Naive thymus-derived CD4-positive, alpha-beta T cell (primary cell): ENCODE measurements at regions not wholly inside any gene's neighbourhood (a gene's known extent, or its start where the extent isn't known, plus 50 kb on each side); places are given as distances from the start of the nearest gene placed in this dataset.

Experiments
- ATAC-seq: fragments of 150-1000 bp; cut with Tn5 transposase; 2 replicates; pipeline ENCODE4 v1.10.0; 2021; ENCODE audit warnings: mild to moderate bottlenecking, moderate library complexity
- CTCF ChIA-PET: fragments of 350-600 bp; sonication (Branson Sonifier 250); formaldehyde crosslinking; loops from one replicate; lab custom pipeline; 2021; ENCODE audit warnings: antibody characterized with exemption; lab: Charles Lee
- POLR2A ChIA-PET: fragments of 350-600 bp; sonication (Branson Sonifier 250); formaldehyde crosslinking; loops from one replicate; lab custom pipeline; 2021; ENCODE audit warnings: antibody characterized with exemption, inconsistent platforms; lab: Charles Lee
- DNase-seq, 9 donors: peaks; one replicate each; pipeline versions ENCODE4 v3.0.0 to v3.0.0-alpha.2; 2020 to 2022; ENCODE audit warnings: mixed read lengths in 1 of 9
- H3K27ac ChIP-seq: one replicate; pipeline ENCODE4 v1.7.0; 2013; ENCODE audit warnings: mild to moderate bottlenecking, low read depth, low read length, moderate library complexity
- H3K27me3 ChIP-seq, 2 donors: one replicate each; pipeline ENCODE4 v1.7.0; 2013; ENCODE audit warnings: low read length in 2 of 2, mild to moderate bottlenecking in 2 of 2, moderate library complexity in 2 of 2; ENCODE audit not compliant: control insufficient read depth in 2 of 2, insufficient read depth in 2 of 2
- H3K36me3 ChIP-seq, 3 experiments: 1 replicate in 2 of 3; 2 replicates in 1 of 3; pipeline ENCODE4 v1.7.0; 2013; ENCODE audit warnings: low read length in 3 of 3, mild to moderate bottlenecking in 3 of 3, moderate library complexity in 1 of 3; ENCODE audit not compliant: insufficient read depth in 3 of 3, control insufficient read depth in 2 of 3
- H3K4me1 ChIP-seq, 2 donors: one replicate each; pipeline ENCODE4 v1.7.0; 2013; ENCODE audit warnings: low read length in 2 of 2, mild to moderate bottlenecking in 2 of 2, moderate library complexity in 1 of 2; ENCODE audit not compliant: control insufficient read depth in 2 of 2, insufficient read depth in 2 of 2
- H3K4me3 ChIP-seq: 2 replicates; pipeline ENCODE4 v1.7.0; 2013; ENCODE audit warnings: mild to moderate bottlenecking, low read length
- H3K9me3 ChIP-seq, 3 experiments: 1 replicate in 2 of 3; 2 replicates in 1 of 3; pipeline ENCODE4 v1.7.0; 2013; ENCODE audit warnings: low read length in 3 of 3; ENCODE audit not compliant: control insufficient read depth in 2 of 3
- H3K27ac Mint-ChIP-seq, 9 donors: one replicate each; pipeline ENCODE4 v1.8.0; 2020 to 2022; ENCODE audit warnings: mixed read lengths in 9 of 9, mild to moderate bottlenecking in 8 of 9, moderate library complexity in 5 of 9, inconsistent platforms in 2 of 9
- H3K27me3 Mint-ChIP-seq, 5 donors: one replicate each; pipeline ENCODE4 v1.8.0; 2021 to 2022; ENCODE audit warnings: mixed read lengths in 5 of 5, mild to moderate bottlenecking in 1 of 5
- H3K36me3 Mint-ChIP-seq, 5 donors: one replicate each; pipeline ENCODE4 v1.8.0; 2020 to 2022; ENCODE audit warnings: mixed read lengths in 5 of 5, mild to moderate bottlenecking in 3 of 5, inconsistent platforms in 1 of 5
- H3K4me1 Mint-ChIP-seq, 7 donors: one replicate each; pipeline ENCODE4 v1.8.0; 2020 to 2022; ENCODE audit warnings: mixed read lengths in 7 of 7, mild to moderate bottlenecking in 3 of 7, inconsistent platforms in 1 of 7
- H3K4me3 Mint-ChIP-seq, 10 donors: one replicate each; pipeline ENCODE4 v1.8.0; 2020 to 2022; ENCODE audit warnings: mild to moderate bottlenecking in 10 of 10, mixed read lengths in 10 of 10, moderate library complexity in 6 of 10, inconsistent platforms in 2 of 10
- H3K9me3 Mint-ChIP-seq, 11 donors: one replicate each; pipeline ENCODE4 v1.8.0; 2020 to 2022; ENCODE audit warnings: mixed read lengths in 11 of 11, mild to moderate bottlenecking in 4 of 11, inconsistent platforms in 1 of 11, moderate library complexity in 1 of 11
- intact Hi-C, 2 donors: fragments of 100-400 bp; cut with micrococcal nuclease; formaldehyde crosslinking; loops; one replicate each; pipeline ENCODE4 v1.15.1; 2023

DNA sequence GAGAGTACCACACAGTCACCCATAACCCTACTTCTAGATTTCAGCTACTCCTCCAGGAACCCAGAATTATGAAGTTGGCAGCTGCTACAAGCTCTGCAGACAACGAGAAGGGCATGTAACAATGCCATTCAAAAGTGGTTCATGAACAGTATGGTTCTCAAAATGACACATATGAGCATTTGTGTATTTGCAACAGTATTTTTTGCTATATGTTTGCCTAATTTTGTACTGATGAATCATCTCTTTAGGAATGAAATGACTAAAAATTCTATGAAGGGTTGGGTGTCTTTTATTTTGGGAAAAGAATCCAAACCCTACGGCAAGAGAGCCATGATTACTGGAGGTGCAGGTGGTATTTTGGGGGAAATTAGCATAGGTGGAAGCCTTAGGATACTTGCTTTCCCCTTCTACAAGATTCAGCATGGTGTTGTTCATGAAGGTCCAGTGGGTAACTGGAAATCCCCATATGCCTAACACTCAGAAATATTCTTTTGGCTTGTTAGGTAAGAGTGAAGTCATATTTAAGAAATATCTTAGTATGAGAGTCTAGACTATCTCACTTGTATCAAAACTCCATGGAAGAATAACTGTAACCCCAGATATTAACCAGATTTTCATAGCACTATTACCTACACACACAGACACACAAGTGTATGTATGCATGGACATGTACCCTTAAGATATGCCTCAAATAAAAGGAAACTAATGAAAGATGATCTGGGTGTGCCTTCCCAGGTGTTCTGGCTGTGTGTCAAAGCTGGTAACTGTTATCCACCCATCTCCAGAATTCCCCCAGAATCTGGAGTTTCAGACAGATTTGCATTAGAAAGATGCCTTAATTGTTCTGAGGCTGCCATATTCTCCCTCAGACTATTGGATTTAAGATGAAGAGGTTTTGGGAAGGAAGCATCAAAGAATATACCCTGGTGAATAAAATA, 688.2 kb upstream of the SOX9 start:
- no peak overlapping the region for H3K27ac ChIP-seq
- ATAC-seq = no peak
- H3K4me3 ChIP-seq = no peak overlapping the region
- ChIA-PET POLR2A (no interaction called here), CTCF (no interaction called here)
- H3K4me1 ChIP-seq = no peaks in the 10 kb centered on the region
- H3K9me3 ChIP-seq = no peaks in the 10 kb centered on the region
- no peak for DNase-seq
- intact Hi-C loops = no loop called here
- Mint-ChIP-seq H3K4me3 (no peak overlapping the region), H3K27me3 (no peaks in the 10 kb centered on the region), H3K9me3 (peaks cover 0 to 16% (median 6%) of the 10 kb centered on the region in 11 donors), H3K27ac (no peak overlapping the region), H3K4me1 (no peaks in the 10 kb centered on the region), H3K36me3 (no peaks in the 10 kb centered on the region)
- H3K36me3 ChIP-seq = no peaks in the 10 kb centered on the region
- H3K27me3 ChIP-seq = no peaks in the 10 kb centered on the region

- Mint-ChIP-seq H3K9me3 (peaks cover 0 to 9% (median 3%) of the 10 kb centered on the region in 11 donors), H3K4me1 (no peaks in the 10 kb centered on the region), H3K27ac (no peak overlapping the region), H3K36me3 (no peaks in the 10 kb centered on the region), H3K4me3 (no peak overlapping the region), H3K27me3 (no peaks in the 10 kb centered on the region)
- Histone ChIP-seq H3K36me3 (no peaks in the 10 kb centered on the region), H3K27me3 (no peaks in the 10 kb centered on the region), H3K4me1 (no peaks in the 10 kb centered on the region), H3K9me3 (no peaks in the 10 kb centered on the region), H3K27ac (no peak overlapping the region), H3K4me3 (no peak overlapping the region)
- ChIA-PET POLR2A (no interaction called here), CTCF (no interaction called here)
- no peak for DNase-seq
- ATAC-seq = no peak
- intact Hi-C loops = no loop called here
Measured at GRCh38 chr17:71434716-71435115, 686.1 kb upstream of the SOX9 start.

DNA sequence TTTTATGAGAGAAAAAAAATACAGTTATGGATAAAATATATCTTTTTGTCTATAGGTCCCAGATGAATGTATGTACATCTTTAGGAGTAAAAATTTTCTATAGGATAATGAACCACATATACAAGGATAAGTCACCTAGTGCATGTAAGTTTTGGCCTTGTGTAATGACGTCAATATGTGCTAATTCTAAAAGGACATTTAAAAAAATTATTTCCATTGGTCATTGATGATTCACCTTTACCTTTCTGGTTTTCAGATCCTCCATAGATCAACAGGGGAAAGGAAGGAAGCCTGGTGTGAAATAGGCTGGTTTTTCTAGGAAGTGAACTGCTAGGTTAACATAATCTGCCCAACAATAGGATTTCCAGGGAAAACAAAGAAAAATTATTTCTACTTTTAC, 684.3 kb upstream of the SOX9 start:
- no peak for ATAC-seq
- intact Hi-C loops = no loop called here
- H3K4me1 ChIP-seq = no peaks in the 10 kb centered on the region

DNA sequence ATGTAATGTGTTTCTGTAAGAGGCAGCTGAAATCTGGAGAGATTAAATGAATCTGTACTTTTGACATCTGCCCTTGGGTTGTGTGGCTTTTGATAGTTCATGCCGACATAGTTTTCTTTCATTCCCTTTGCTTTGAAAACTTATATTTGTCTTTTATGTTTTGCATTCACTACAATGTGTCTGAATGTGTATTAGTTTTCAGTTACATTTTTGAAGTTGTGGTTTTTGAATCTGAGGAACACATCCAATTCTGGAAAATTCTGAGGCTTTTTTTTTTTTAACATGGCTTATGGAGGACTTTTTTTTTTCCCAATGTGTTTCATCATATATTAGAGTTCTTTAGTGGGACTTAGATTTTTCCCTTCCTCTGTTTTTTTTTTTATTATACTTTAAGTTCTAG, 683.7 kb upstream of the SOX9 start:
- Mint-ChIP-seq H3K4me3 (no peak overlapping the region), H3K27me3 (no peaks in the 10 kb centered on the region), H3K36me3 (no peaks in the 10 kb centered on the region), H3K4me1 (no peaks in the 10 kb centered on the region), H3K9me3 (peaks cover 0 to 20% (median 4%) of the 10 kb centered on the region in 11 donors), H3K27ac (no peak overlapping the region)
- DNase-seq (no peak), ATAC-seq (no peak)
- H3K27ac ChIP-seq = no peak overlapping the region
- H3K9me3 ChIP-seq = no peaks in the 10 kb centered on the region
- ChIA-PET CTCF (no interaction called here), POLR2A (no interaction called here)
- no peaks in the 10 kb centered on the region for H3K36me3 ChIP-seq
- intact Hi-C loops = no loop called here
- H3K4me1 ChIP-seq = no peaks in the 10 kb centered on the region
- no peak overlapping the region for H3K4me3 ChIP-seq
- no peaks in the 10 kb centered on the region for H3K27me3 ChIP-seq

More for the DNA sequence above, 684.3 kb upstream of the SOX9 start:
- H3K36me3 Mint-ChIP-seq = no peaks in the 10 kb centered on the region
- H3K27me3 Mint-ChIP-seq = no peaks in the 10 kb centered on the region
- ChIA-PET CTCF (no interaction called here), POLR2A (no interaction called here)
- H3K4me1 Mint-ChIP-seq = no peaks in the 10 kb centered on the region
- H3K27ac Mint-ChIP-seq = no peak overlapping the region
- peaks cover 0 to 14% (median 4%) of the 10 kb centered on the region in 11 donors for H3K9me3 Mint-ChIP-seq
- no peaks in the 10 kb centered on the region for H3K36me3 ChIP-seq
- no peak for DNase-seq
- H3K4me3 Mint-ChIP-seq = no peak overlapping the region
- H3K9me3 ChIP-seq = no peaks in the 10 kb centered on the region
- no peak overlapping the region for H3K4me3 ChIP-seq
- no peaks in the 10 kb centered on the region for H3K27me3 ChIP-seq
- no peak overlapping the region for H3K27ac ChIP-seq

DNA sequence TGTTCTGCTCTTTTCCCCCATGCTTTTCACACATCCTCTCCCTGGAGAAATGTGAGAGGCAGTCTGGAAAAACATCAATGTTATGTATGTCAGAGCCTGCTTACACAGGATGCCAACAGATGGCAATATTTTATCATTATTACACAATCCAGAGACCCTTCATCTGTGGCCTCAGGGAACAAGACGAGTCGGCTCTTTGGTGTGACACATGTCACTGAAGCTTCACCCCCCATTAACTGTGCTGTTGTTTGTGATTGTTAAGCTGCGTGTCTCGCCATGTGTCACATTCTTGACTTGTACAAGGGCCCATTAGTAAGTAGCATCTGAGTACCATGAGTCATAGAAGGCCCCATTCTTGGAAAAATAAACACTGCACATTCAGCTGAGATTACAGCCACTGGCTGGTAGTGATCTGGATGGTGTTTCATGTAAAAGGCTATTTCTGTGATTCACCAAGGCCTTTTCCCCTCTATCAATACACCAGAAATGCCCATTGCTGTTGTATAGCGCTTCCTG, 682.1 kb upstream of the SOX9 start:
- ATAC-seq = no peak

DNA sequence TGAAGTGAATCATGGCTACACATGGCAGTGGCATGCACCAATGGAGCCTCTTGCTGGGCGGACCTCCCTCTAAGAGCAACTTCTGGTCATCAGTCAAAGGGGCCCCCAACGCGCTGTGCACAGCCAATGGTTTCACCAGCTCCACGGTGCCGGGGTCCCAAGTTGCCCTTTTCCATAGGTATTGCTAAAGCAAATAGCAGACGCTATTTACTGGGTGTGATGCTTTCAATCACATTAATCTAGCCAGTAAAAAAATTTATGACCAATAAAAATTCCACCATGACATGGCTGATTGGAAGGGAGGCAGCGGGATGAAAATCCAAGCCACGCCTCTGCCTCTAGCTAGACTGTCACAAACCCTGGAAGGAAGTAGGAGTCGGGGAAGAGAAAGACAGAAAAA, 680.3 kb upstream of the SOX9 start:
- Histone ChIP-seq H3K9me3 (no peaks in the 10 kb centered on the region), H3K36me3 (no peaks in the 10 kb centered on the region), H3K27ac (no peak overlapping the region), H3K27me3 (no peaks in the 10 kb centered on the region), H3K4me3 (no peak overlapping the region), H3K4me1 (no peaks in the 10 kb centered on the region)
- no peaks in the 10 kb centered on the region for H3K4me1 Mint-ChIP-seq
- intact Hi-C loops = no loop called here
- no peak overlapping the region for H3K27ac Mint-ChIP-seq
- H3K27me3 Mint-ChIP-seq = no peaks in the 10 kb centered on the region
- POLR2A ChIA-PET = no interaction called here
- no peak overlapping the region for H3K4me3 Mint-ChIP-seq
- DNase-seq (no peak), ATAC-seq (no peak)
- peaks cover 0 to 22% (median 4%) of the 10 kb centered on the region in 11 donors for H3K9me3 Mint-ChIP-seq
- CTCF ChIA-PET = no interaction called here
- no peaks in the 10 kb centered on the region for H3K36me3 Mint-ChIP-seq

More for the DNA sequence above, 682.1 kb upstream of the SOX9 start:
- H3K36me3 Mint-ChIP-seq = no peaks in the 10 kb centered on the region
- H3K4me1 Mint-ChIP-seq = no peaks in the 10 kb centered on the region
- DNase-seq = no peak
- H3K9me3 ChIP-seq = no peaks in the 10 kb centered on the region
- no peak overlapping the region for H3K27ac ChIP-seq
- peaks cover 0 to 22% (median 4%) of the 10 kb centered on the region in 11 donors for H3K9me3 Mint-ChIP-seq
- no peaks in the 10 kb centered on the region for H3K36me3 ChIP-seq
- H3K27ac Mint-ChIP-seq = no peak overlapping the region
- ChIA-PET CTCF (no interaction called here), POLR2A (no interaction called here)
- no peaks in the 10 kb centered on the region for H3K27me3 ChIP-seq
- H3K4me3 ChIP-seq = no peak overlapping the region
- no peaks in the 10 kb centered on the region for H3K27me3 Mint-ChIP-seq
- intact Hi-C loops = no loop called here
- no peak overlapping the region for H3K4me3 Mint-ChIP-seq
- no peaks in the 10 kb centered on the region for H3K4me1 ChIP-seq

- intact Hi-C loops = no loop called here
- POLR2A ChIA-PET = no interaction called here
Measured at GRCh38 chr17:71441098-71441497, 679.7 kb upstream of the SOX9 start.

More at GRCh38 chr17:71441098-71441497, 679.7 kb upstream of the SOX9 start:
- Histone ChIP-seq H3K4me1 (no peaks in the 10 kb centered on the region), H3K27me3 (no peaks in the 10 kb centered on the region), H3K36me3 (no peaks in the 10 kb centered on the region), H3K27ac (no peak overlapping the region), H3K9me3 (no peaks in the 10 kb centered on the region), H3K4me3 (no peak overlapping the region)
- CTCF ChIA-PET = no interaction called here
- peaks cover 0 to 22% (median 5%) of the 10 kb centered on the region in 11 donors for H3K9me3 Mint-ChIP-seq
- no peak for ATAC-seq
- DNase-seq = no peak
- H3K27me3 Mint-ChIP-seq = no peaks in the 10 kb centered on the region
- no peaks in the 10 kb centered on the region for H3K36me3 Mint-ChIP-seq
- no peaks in the 10 kb centered on the region for H3K4me1 Mint-ChIP-seq
- H3K27ac Mint-ChIP-seq = no peak overlapping the region
- no peak overlapping the region for H3K4me3 Mint-ChIP-seq
